GM12892 (cell line): ENCODE measurements at regions not wholly inside any gene's neighbourhood (a gene's known extent, or its start where the extent isn't known, plus 50 kb on each side); places are given as distances from the start of the nearest gene placed in this dataset.

Experiments used
- POLR2AphosphoS5 ChIP-seq: IDR thresholded peaks from 2 replicates; pipeline ENCODE4 v1.6.1; 2011; ENCODE audit warnings: low read depth, low read length, control low read depth
- TAF1 ChIP-seq: IDR thresholded peaks from 2 replicates; pipeline ENCODE4 v1.6.1; 2011; ENCODE audit warnings: low read depth, mild to moderate bottlenecking, control low read depth, low read length, borderline replicate concordance

GRCh38 chr9:100884518-100884917, 144.0 kb upstream of the PLPPR1 start:
- no peak for TF ChIP-seq POLR2AphosphoS5
- TF ChIP-seq TAF1, result no peak
